ENCODE measurements at regions not wholly inside any gene's neighbourhood (a gene's known extent, or its start where the extent isn't known, plus 50 kb on each side); places are given as distances from the start of the nearest gene placed in this dataset.

DNA sequence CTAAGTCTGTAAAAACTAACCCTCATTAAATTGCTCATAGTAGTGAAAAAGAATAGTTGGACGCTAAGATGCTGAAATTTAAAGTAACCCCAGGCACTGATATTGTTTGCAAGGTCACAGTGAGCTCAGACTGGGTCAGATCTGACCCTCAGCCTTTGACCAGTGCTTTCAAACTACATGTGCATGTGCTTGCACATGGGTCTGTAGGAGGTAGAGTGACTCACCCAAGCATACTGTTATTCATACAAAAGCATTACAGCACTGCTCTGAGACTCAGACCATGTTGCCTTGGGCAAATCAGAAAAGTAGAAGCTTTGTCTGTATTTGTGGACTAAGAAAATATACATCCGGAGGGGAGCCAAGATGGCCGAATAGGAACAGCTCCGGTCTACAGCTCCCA is 326.4 kb upstream of the MARCKS start:
- TF ChIP-seq REST (IDR thresholded peaks at IDR 0.05; ENCODE audit: insufficient replicate concordance, low read depth) (no peak), SPI1 (IDR thresholded peaks at IDR 0.05; ENCODE audit: borderline replicate concordance, low read depth) (no peak), GABPA (IDR thresholded peaks at IDR 0.05; ENCODE audit: low read depth) (no peak), POLR2AphosphoS5 (IDR thresholded peaks at IDR 0.05; ENCODE audit: low read depth) (no peak)
- TF ChIP-seq, protein P1, sequence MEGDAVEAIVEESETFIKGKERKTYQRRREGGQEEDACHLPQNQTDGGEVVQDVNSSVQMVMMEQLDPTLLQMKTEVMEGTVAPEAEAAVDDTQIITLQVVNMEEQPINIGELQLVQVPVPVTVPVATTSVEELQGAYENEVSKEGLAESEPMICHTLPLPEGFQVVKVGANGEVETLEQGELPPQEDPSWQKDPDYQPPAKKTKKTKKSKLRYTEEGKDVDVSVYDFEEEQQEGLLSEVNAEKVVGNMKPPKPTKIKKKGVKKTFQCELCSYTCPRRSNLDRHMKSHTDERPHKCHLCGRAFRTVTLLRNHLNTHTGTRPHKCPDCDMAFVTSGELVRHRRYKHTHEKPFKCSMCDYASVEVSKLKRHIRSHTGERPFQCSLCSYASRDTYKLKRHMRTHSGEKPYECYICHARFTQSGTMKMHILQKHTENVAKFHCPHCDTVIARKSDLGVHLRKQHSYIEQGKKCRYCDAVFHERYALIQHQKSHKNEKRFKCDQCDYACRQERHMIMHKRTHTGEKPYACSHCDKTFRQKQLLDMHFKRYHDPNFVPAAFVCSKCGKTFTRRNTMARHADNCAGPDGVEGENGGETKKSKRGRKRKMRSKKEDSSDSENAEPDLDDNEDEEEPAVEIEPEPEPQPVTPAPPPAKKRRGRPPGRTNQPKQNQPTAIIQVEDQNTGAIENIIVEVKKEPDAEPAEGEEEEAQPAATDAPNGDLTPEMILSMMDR (IDR thresholded peaks at IDR 0.05; ENCODE audit: insufficient read depth, low read length), result no peak
- Histone ChIP-seq H3K4me3 (replicated peaks; ENCODE audit: insufficient read depth, low read length) (no peak overlapping the region), H3K27me3 (ENCODE audit: insufficient read depth, poor library complexity, severe bottlenecking) (no peaks in the 10 kb centered on the region), H3K27ac (replicated peaks) (no peak overlapping the region)
- no peak for DNase-seq (ENCODE audit: low read depth in 1 of 2, low spot score in 1 of 2)

DNA sequence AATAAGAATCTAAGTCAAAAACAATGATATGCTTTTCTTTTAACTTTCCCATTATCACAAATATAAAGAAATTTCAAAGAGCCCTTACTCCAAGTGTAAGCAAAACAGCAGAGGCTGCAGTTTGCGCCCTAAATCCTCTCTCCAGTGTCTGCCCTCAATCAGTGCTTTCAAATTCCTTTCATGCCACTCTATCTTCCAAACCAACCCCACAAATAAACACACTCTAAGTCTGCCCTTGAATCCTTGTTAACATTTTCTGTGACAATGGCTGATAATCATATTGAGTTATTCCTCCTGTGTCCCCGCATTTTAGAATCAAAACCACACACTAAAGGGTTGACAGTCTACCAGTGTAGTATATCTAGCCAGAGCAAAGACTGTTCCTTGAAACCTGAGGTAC is 317.9 kb upstream of the MARCKS start:
- Histone ChIP-seq H3K27ac (replicated peaks) (no peak overlapping the region), H3K4me3 (replicated peaks; ENCODE audit: insufficient read depth, low read length) (no peak overlapping the region)
- TF ChIP-seq, protein P1 (IDR thresholded peaks at IDR 0.05; ENCODE audit: insufficient read depth, low read length), result no peak
- TF ChIP-seq POLR2AphosphoS5 (IDR thresholded peaks at IDR 0.05; ENCODE audit: low read depth) (no peak), SPI1 (IDR thresholded peaks at IDR 0.05; ENCODE audit: borderline replicate concordance, low read depth) (no peak), GABPA (IDR thresholded peaks at IDR 0.05; ENCODE audit: low read depth) (no peak), REST (IDR thresholded peaks at IDR 0.05; ENCODE audit: insufficient replicate concordance, low read depth) (no peak)

DNA sequence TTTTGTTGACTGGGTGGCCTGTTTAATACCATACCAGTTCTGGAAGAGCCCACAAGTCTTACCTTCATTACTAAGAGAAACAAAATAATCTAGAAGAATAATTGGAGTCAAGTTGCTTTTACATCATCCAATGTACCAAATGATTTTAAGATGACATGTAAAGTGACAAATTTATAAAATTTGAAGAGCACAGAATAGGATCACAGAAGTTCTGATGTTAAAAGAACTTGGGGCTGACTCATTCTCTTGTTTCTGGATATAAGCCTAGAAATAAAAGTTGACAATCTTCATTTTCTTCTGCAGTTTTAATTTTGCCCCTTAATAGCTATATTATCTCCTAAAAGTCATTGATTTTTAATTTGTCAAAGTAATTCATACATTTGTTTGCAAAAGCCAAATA is 317.5 kb upstream of the MARCKS start:
- DNase-seq (ENCODE audit: low read depth in 1 of 2, low spot score in 1 of 2), result no peak
- Histone ChIP-seq H3K27ac (replicated peaks) (no peak overlapping the region), H3K27me3 (ENCODE audit: insufficient read depth, poor library complexity, severe bottlenecking) (no peaks in the 10 kb centered on the region), H3K4me3 (replicated peaks; ENCODE audit: insufficient read depth, low read length) (no peak overlapping the region)
- no peak for TF ChIP-seq POLR2AphosphoS5 (IDR thresholded peaks at IDR 0.05; ENCODE audit: low read depth)
- no peak for TF ChIP-seq GABPA (IDR thresholded peaks at IDR 0.05; ENCODE audit: low read depth)
- TF ChIP-seq REST (IDR thresholded peaks at IDR 0.05; ENCODE audit: insufficient replicate concordance, low read depth), result no peak
- TF ChIP-seq, protein P1 (IDR thresholded peaks at IDR 0.05; ENCODE audit: insufficient read depth, low read length), result no peak
- TF ChIP-seq SPI1 (IDR thresholded peaks at IDR 0.05; ENCODE audit: borderline replicate concordance, low read depth), result no peak

More for the DNA sequence above, 317.9 kb upstream of the MARCKS start:
- no peaks in the 10 kb centered on the region for H3K27me3 ChIP-seq (ENCODE audit: insufficient read depth, poor library complexity, severe bottlenecking)
- no peak for DNase-seq (ENCODE audit: low read depth in 1 of 2, low spot score in 1 of 2)
